Bronchial epithelial cell (primary cell): ENCODE measurements at regions not wholly inside any gene's neighbourhood (a gene's known extent, or its start where the extent isn't known, plus 50 kb on each side); places are given as distances from the start of the nearest gene placed in this dataset.
A peak's percentile ranks its signal among the peaks of the same experiment; 100 is the strongest.

Source experiments
- DNase-seq: peaks from one replicate; pipeline ENCODE4 v3.0.0-alpha.2; 2010; ENCODE audit warnings: low read depth
- FAIRE-seq: peaks from 2 replicates; lab custom pipeline; 2011; peaks lifted over from hg19 to GRCh38; lab: Jason Lieb, UNC
- H3K27me3 ChIP-seq: 2 replicates; pipeline ENCODE4 v1.5.1; 2011; ENCODE audit warnings: low read length; ENCODE audit not compliant: control insufficient read depth, insufficient read depth
- H3K36me3 ChIP-seq: 2 replicates; pipeline ENCODE4 v1.5.1; 2011; ENCODE audit warnings: low read length; ENCODE audit not compliant: control insufficient read depth, insufficient read depth
- H3K4me3 ChIP-seq: 2 replicates; pipeline ENCODE4 v1.5.1; 2011; ENCODE audit warnings: mild to moderate bottlenecking, low read depth, low read length, control low read depth
- TF ChIP-seq, protein P1 (sequence below): IDR thresholded peaks from 2 replicates; pipeline ENCODE4 v1.5.1; 2011; ENCODE audit warnings: mild to moderate bottlenecking, moderate library complexity, low read length, control low read depth, inconsistent platforms; ENCODE audit not compliant: insufficient read depth, severe bottlenecking

DNA sequence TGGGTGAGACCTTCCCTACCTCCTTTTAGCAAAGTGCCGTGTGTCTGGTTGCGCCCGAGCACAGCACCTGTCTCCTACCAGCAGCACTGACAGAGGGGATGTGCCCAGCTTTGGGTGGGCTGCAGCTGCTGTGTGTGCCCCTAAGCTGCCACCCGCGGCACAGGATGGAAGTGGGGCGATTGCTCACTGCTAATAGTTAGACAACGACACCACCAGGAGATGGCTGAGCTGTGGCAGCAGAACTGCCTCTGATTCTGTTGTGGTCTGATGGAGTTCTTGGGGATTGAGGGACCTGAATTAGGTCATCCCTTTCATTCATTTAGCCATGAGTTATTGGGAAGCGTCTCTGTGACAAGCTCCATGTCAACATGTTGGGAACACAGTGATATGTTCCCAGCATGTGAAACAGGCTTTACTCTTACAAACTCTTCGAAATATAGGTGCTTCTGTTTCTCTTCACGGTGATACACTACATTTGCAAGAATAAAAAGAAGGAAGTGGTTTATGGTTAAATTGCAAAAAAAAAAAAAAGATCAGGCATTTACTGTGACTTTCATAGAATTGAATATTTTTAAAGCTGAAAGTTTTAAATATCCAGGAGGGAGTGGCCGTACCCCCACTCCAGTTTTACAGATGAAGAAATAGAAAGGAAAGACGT is 184.4 kb downstream of the MAF start:
- DNase-seq (no peak), FAIRE-seq (no peak)
- no peaks in the 10 kb centered on the region for H3K27me3 ChIP-seq
- TF ChIP-seq, protein P1, sequence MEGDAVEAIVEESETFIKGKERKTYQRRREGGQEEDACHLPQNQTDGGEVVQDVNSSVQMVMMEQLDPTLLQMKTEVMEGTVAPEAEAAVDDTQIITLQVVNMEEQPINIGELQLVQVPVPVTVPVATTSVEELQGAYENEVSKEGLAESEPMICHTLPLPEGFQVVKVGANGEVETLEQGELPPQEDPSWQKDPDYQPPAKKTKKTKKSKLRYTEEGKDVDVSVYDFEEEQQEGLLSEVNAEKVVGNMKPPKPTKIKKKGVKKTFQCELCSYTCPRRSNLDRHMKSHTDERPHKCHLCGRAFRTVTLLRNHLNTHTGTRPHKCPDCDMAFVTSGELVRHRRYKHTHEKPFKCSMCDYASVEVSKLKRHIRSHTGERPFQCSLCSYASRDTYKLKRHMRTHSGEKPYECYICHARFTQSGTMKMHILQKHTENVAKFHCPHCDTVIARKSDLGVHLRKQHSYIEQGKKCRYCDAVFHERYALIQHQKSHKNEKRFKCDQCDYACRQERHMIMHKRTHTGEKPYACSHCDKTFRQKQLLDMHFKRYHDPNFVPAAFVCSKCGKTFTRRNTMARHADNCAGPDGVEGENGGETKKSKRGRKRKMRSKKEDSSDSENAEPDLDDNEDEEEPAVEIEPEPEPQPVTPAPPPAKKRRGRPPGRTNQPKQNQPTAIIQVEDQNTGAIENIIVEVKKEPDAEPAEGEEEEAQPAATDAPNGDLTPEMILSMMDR, result no peak
- H3K4me3 ChIP-seq, result no peak overlapping the region
- H3K36me3 ChIP-seq, result no peaks in the 10 kb centered on the region

DNA sequence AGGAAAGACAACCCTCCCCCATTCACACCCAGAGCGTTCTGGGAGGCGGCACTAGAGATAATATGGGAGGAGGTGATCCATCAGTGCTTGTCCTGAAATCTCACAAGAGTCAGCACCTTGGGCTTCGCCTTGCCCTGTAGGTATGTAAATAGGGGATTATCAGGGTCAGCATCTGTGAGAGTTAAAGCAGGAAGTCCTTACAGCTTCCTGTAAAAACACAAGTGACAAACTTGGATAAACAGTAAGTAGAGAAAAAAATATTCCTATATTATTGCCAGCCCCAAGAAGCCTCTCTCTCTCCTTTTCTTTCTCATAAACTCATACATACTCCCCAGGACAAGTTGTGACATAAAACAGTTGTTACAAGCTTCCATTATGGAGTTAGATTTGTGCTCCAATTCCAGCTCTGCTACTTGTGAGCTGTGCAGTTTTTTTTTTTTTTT is 187.7 kb downstream of the MAF start:
- H3K27me3 ChIP-seq, result no peaks in the 10 kb centered on the region
- no peak for DNase-seq
- H3K4me3 ChIP-seq, result no peak overlapping the region
- no peaks in the 10 kb centered on the region for H3K36me3 ChIP-seq
- no peak for FAIRE-seq
- TF ChIP-seq, protein P1, result no peak

DNA sequence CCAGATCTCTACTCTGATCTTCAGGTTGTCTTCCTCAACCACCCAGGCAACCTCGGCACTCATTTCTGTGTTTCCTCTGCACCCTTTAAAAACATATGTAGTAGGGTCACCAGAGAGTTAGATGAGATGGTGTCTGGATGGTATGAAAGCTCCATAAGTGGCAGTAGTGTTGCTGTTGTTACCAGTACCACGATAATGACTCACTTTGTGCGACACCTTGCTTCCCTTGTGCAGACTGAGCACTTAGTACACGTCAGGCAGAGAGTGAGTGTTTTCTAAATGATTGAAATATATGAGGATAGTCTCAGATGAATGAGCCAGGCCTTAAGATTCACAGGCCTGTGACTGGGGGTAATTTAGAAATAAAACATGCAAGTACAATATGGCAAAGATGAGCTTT is 188.7 kb downstream of the MAF start:
- H3K36me3 ChIP-seq, result no peaks in the 10 kb centered on the region
- TF ChIP-seq, protein P1, result no peak
- no peaks in the 10 kb centered on the region for H3K27me3 ChIP-seq
- no peak for FAIRE-seq
- DNase-seq, result no peak
- H3K4me3 ChIP-seq, result no peak overlapping the region

DNA sequence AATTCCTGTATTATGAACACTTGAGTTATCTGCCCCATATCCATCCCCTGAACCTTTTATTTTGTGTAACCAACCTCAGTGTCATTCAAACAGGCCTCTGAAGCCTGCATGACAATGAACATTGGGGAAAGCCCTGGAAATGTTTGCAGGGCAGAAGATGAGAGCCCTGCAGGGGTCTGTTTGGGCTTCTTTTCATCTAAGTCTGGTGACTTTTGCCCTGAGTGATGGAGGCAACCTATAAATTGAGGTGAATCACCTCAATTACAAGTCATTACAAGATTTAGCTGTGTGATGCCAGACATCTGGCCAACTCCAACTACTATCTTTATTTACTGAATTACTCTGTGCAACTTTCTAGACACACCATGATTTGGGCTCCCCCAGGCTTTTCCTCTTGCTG is 189.2 kb downstream of the MAF start:
- FAIRE-seq (no peak), DNase-seq (peak; percentile 2)
- Histone ChIP-seq H3K27me3 (no peaks in the 10 kb centered on the region), H3K36me3 (no peaks in the 10 kb centered on the region), H3K4me3 (no peak overlapping the region)
- TF ChIP-seq, protein P1, result no peak

DNA sequence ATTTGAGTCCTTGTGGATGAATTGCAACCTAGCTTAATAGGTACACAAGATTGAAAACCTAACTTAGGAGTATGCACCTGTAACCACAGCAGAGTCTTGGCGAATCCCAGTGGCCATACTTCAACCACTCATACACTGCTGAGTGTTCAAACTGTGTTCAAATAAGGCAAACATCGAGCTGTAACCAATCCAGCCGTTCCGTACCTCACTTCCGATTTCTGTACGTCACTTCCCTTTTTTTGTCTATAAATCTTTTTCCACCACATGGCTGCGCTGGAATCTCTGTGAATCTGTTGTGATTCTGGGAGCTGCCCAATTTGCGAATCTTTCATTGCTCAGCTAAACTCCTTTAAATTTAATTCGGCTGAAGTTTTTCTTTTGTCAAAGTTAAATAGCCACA is 190.6 kb downstream of the MAF start:
- DNase-seq (no peak), FAIRE-seq (no peak)
- TF ChIP-seq, protein P1, result no peak

DNA sequence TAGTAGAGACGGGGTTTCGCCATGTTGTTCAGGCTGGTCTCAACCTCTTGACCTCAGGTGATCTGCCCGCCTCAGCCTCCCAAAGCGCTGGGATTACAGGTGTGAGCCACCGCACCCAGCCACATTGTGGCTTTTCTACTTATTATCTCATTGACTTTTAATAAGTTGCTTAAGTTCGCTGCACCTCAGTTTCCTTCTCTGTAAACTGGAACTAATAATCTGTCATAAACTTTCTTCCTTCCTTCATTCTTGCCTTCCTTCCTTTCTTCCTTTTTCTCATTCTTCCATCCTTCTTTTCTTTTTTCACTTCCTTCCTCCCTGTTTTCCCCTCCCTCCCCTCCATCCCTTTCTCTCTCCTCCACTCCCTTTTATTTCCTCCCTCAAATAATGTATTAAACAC is 192.2 kb downstream of the MAF start:
- no peak for DNase-seq
- Histone ChIP-seq H3K4me3 (no peak overlapping the region), H3K36me3 (no peaks in the 10 kb centered on the region), H3K27me3 (no peaks in the 10 kb centered on the region)
- FAIRE-seq, result no peak
- TF ChIP-seq, protein P1, result no peak

More for the DNA sequence above, 190.6 kb downstream of the MAF start:
- Histone ChIP-seq H3K36me3 (no peaks in the 10 kb centered on the region), H3K27me3 (no peaks in the 10 kb centered on the region), H3K4me3 (no peak overlapping the region)
